Osteocyte (in vitro differentiated cells): ENCODE measurements at regions not wholly inside any gene's neighbourhood (a gene's known extent, or its start where the extent isn't known, plus 50 kb on each side); places are given as distances from the start of the nearest gene placed in this dataset.

ENCODE experiments used
- DNase-seq: peaks from one replicate; pipeline ENCODE4 v3.0.0; 2021; ENCODE audit warnings: mixed read lengths; ENCODE audit not compliant: unreplicated experiment; ENCODE audit errors: extremely low spot score
- H3K27ac Mint-ChIP-seq: one replicate; pipeline ENCODE4 v1.8.0; 2021; ENCODE audit warnings: mild to moderate bottlenecking, mixed read lengths; ENCODE audit not compliant: unreplicated experiment
- H3K27me3 Mint-ChIP-seq: one replicate; pipeline ENCODE4 v1.8.0; 2021; ENCODE audit warnings: mixed read lengths; ENCODE audit not compliant: unreplicated experiment
- H3K36me3 Mint-ChIP-seq: one replicate; pipeline ENCODE4 v1.8.0; 2021; ENCODE audit warnings: mixed read lengths; ENCODE audit not compliant: unreplicated experiment
- H3K4me1 Mint-ChIP-seq: one replicate; pipeline ENCODE4 v1.8.0; 2021; ENCODE audit warnings: mixed read lengths; ENCODE audit not compliant: unreplicated experiment
- H3K4me3 Mint-ChIP-seq: one replicate; pipeline ENCODE4 v1.8.0; 2021; ENCODE audit warnings: mild to moderate bottlenecking, moderate library complexity, mixed read lengths; ENCODE audit not compliant: unreplicated experiment
- H3K9me3 Mint-ChIP-seq: one replicate; pipeline ENCODE4 v1.8.0; 2021; ENCODE audit warnings: mixed read lengths; ENCODE audit not compliant: unreplicated experiment
- TF ChIP-seq, protein P1 (sequence below): fragments of 200-600 bp; sonication (generic); IDR thresholded peaks from 2 replicates; pipeline ENCODE4 v1.5.0; 2021; ENCODE audit warnings: antibody characterized with exemption, mild to moderate bottlenecking, moderate library complexity

DNA sequence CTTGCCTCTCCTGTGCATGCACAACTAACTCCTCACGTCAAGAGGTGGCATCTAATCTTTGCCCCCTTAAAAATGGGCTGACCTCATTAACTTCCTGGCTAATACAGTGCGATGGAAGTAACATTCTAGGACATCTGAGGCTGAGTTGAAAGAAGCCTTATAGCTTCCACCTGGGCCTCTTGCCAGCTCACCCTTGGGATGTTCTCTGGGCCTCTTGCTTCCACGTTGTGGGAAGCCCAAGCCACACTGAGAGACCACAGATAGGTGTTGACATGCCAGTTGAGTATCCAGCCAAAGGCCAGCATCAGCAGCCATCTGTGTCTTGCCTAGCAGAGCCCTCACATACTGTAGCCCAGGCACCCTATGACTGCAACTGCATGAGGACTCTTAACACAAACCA lies 60.8 kb upstream of the GDF10 start:
- Mint-ChIP-seq H3K27ac (no peak overlapping the region), H3K27me3 (peaks cover 6% of the 10 kb centered on the region), H3K4me3 (no peak overlapping the region), H3K36me3 (no peaks in the 10 kb centered on the region), H3K9me3 (no peaks in the 10 kb centered on the region), H3K4me1 (no peaks in the 10 kb centered on the region)
- TF ChIP-seq, protein P1, sequence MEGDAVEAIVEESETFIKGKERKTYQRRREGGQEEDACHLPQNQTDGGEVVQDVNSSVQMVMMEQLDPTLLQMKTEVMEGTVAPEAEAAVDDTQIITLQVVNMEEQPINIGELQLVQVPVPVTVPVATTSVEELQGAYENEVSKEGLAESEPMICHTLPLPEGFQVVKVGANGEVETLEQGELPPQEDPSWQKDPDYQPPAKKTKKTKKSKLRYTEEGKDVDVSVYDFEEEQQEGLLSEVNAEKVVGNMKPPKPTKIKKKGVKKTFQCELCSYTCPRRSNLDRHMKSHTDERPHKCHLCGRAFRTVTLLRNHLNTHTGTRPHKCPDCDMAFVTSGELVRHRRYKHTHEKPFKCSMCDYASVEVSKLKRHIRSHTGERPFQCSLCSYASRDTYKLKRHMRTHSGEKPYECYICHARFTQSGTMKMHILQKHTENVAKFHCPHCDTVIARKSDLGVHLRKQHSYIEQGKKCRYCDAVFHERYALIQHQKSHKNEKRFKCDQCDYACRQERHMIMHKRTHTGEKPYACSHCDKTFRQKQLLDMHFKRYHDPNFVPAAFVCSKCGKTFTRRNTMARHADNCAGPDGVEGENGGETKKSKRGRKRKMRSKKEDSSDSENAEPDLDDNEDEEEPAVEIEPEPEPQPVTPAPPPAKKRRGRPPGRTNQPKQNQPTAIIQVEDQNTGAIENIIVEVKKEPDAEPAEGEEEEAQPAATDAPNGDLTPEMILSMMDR = no peak
- peak; percentile 21 for DNase-seq

GRCh38 chr10:47240173-47240572 lies 59.8 kb upstream of the GDF10 start:
- H3K36me3 Mint-ChIP-seq = no peaks in the 10 kb centered on the region
- H3K27me3 Mint-ChIP-seq = peaks cover 6% of the 10 kb centered on the region
- H3K9me3 Mint-ChIP-seq = no peaks in the 10 kb centered on the region
- TF ChIP-seq, protein P1 = no peak
- H3K27ac Mint-ChIP-seq = no peak overlapping the region
- DNase-seq = peak; percentile 53
- H3K4me1 Mint-ChIP-seq = no peaks in the 10 kb centered on the region
- H3K4me3 Mint-ChIP-seq = no peak overlapping the region

DNA sequence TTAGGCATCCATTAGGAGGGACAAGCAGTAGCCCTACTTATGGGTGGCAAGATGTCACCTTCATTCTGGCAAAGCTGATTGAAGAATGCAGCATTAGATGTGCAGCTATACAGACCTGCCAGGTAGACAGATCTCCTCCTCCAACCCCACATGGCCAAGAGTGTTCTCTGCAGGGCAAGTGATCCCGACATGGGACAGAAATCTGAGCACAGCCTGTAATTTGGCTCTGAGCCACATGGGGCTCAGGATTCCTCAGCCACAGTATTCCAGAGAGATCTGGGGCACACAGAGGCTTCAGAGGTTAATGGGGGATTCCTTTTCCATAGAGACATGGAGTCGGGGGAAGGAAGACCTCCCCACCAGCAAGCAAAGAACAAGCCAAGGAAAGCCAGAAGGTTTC lies 58.7 kb upstream of the GDF10 start:
- Mint-ChIP-seq H3K36me3 (no peaks in the 10 kb centered on the region), H3K9me3 (no peaks in the 10 kb centered on the region), H3K4me3 (no peak overlapping the region), H3K27ac (no peak overlapping the region), H3K27me3 (peaks cover 6% of the 10 kb centered on the region), H3K4me1 (no peaks in the 10 kb centered on the region)
- TF ChIP-seq, protein P1 = no peak
- no peak for DNase-seq

DNA sequence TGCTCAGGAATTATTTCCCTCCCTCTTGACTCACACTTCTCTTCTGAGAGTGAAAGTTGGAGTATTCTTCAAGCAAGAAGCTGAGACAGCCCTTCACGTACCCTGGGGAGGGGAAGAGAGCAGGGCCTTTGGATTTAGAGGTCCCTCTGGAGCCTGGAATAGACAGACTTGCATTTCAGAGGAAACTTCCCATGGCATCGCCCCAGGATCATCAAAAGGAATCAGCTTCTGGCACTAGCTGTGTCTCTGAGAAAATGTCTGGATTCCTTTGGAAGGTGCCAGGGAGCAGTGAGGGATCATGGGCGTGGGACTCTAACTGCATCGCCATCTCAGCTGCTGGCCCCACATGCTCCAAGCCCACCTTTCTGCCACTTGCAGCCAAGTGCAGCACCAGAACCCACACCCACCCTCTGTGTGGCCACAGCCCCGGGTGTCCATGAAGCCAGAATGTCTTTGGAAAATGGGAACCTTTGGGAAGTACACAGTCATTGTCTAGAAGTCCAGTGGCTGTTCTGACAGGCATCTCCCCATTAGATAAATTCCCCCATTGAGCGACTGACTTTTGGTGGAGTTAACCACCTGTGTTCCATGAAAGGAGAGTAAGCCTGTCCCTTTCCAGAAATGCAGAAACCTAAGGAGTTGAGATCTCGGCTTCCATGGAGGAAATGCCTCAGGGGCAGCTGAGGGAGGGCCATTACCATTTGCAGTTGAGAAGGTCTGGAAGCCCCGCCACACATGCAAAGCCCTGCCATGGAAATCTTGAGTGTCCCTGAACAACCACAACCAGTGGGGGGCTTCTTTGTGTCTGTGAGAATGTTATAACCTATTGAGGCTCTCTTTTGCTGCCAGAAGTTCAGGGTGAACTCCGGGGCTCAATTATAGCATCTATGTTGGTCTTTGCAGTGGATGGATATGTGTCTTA lies 57.8 kb upstream of the GDF10 start:
- Mint-ChIP-seq H3K36me3 (no peaks in the 10 kb centered on the region), H3K4me3 (no peak overlapping the region)
- TF ChIP-seq, protein P1 = no peak

DNA sequence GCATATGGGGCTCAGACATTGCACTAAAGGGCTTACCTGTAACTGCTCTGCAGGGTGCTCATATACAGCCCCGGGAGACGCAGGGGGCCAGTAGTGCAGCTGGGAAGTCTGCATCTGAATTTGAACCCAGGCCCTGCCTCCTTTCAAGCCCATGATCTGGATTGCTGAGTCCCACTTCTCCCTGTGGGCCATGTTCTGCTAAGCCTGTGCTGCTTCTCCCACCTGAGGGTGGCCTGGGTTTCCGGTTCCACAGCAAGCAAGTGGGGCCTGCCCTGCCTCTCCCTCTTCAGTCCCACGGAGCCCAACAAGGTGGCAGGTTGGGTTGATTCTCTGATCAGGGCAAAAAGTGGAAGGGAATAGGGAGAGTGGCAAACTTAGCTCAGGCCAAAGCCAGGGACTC lies 56.6 kb upstream of the GDF10 start:
- Mint-ChIP-seq H3K4me3 (no peak overlapping the region), H3K4me1 (no peaks in the 10 kb centered on the region), H3K36me3 (no peaks in the 10 kb centered on the region), H3K9me3 (no peaks in the 10 kb centered on the region), H3K27ac (no peak overlapping the region), H3K27me3 (peaks cover 6% of the 10 kb centered on the region)
- DNase-seq = no peak
- TF ChIP-seq, protein P1 = no peak

More for the DNA sequence above, 57.8 kb upstream of the GDF10 start:
- no peak for DNase-seq
- H3K27ac Mint-ChIP-seq = no peak overlapping the region
- no peaks in the 10 kb centered on the region for H3K4me1 Mint-ChIP-seq
- H3K27me3 Mint-ChIP-seq = peaks cover 6% of the 10 kb centered on the region
- H3K9me3 Mint-ChIP-seq = no peaks in the 10 kb centered on the region
